RWPE2 (cell line): ENCODE measurements at regions not wholly inside any gene's neighbourhood (a gene's known extent, or its start where the extent isn't known, plus 50 kb on each side); places are given as distances from the start of the nearest gene placed in this dataset.

ENCODE experiments used
- ATAC-seq: fragments of 200-7000 bp; cut with Tn5 transposase; 3 replicates; pipeline ENCODE4 v1.9.1; 2021; ENCODE audit warnings: low read depth
- DNase-seq: peaks from one replicate; pipeline ENCODE4 v3.0.0-alpha.2; 2020; ENCODE audit warnings: low spot score
- H3K27ac ChIP-seq: fragments of 450-650 bp; 2 replicates; pipeline ENCODE4 v1.5.1; 2017; ENCODE audit warnings: mild to moderate bottlenecking; ENCODE audit not compliant: poor library complexity, severe bottlenecking
- H3K27me3 ChIP-seq: fragments of 250-450 bp; sonication (Bioruptor Pico); 2 replicates; pipeline ENCODE4 v1.5.1; 2021; ENCODE audit warnings: mild to moderate bottlenecking, moderate library complexity; ENCODE audit not compliant: insufficient read depth, poor library complexity, severe bottlenecking
- H3K36me3 ChIP-seq: fragments of 250-450 bp; sonication (Bioruptor Pico); 2 replicates; pipeline ENCODE4 v1.5.1; 2020; ENCODE audit warnings: low read depth, mild to moderate bottlenecking, moderate library complexity
- H3K4me1 ChIP-seq: fragments of 250-450 bp; sonication (Bioruptor Pico); 2 replicates; pipeline ENCODE4 v1.5.1; 2021; ENCODE audit warnings: mild to moderate bottlenecking, moderate library complexity; ENCODE audit not compliant: insufficient read depth, poor library complexity, severe bottlenecking
- H3K4me3 ChIP-seq: fragments of 250-450 bp; sonication (Bioruptor Pico); 2 replicates; pipeline ENCODE4 v1.5.1; 2021; ENCODE audit warnings: mild to moderate bottlenecking, moderate library complexity; ENCODE audit not compliant: severe bottlenecking
- H3K9me3 ChIP-seq: fragments of 250-450 bp; sonication (Bioruptor Pico); 2 replicates; pipeline ENCODE4 v1.5.1; 2021; ENCODE audit warnings: mild to moderate bottlenecking, moderate library complexity; ENCODE audit not compliant: severe bottlenecking
- TF ChIP-seq, protein P1 (sequence below): fragments of 450-650 bp; IDR thresholded peaks from one replicate; pipeline ENCODE4 v1.5.1; 2017; ENCODE audit warnings: mild to moderate bottlenecking, moderate library complexity; ENCODE audit not compliant: poor library complexity, severe bottlenecking

DNA sequence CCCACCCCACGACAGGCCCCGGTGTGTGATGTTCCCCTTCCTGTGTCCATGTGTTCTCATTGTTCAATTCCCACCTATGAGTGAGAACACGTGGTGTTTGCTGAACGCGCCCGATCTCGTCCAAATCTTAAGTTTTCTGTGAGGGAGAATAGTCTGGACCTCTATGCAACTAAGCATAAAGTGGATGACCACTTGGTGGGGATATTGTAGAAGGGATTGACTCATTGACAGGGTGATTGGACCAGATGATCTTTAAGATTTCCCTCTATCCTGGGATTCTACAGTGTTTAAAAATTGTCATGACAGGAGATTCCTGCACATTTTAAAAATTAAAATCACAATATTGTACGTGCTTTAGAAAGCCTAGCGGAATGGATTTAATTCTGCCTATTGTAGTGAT is 141.3 kb downstream of the TRMT11 start:
- no peaks in the 10 kb centered on the region for H3K9me3 ChIP-seq
- no peaks in the 10 kb centered on the region for H3K36me3 ChIP-seq
- H3K27ac ChIP-seq = no peak overlapping the region
- H3K4me3 ChIP-seq = no peak overlapping the region
- no peaks in the 10 kb centered on the region for H3K4me1 ChIP-seq
- no peaks in the 10 kb centered on the region for H3K27me3 ChIP-seq
- DNase-seq = no peak
- ATAC-seq = peak; percentile 52; the same call in 2 of the 3 replicates
- TF ChIP-seq, protein P1, sequence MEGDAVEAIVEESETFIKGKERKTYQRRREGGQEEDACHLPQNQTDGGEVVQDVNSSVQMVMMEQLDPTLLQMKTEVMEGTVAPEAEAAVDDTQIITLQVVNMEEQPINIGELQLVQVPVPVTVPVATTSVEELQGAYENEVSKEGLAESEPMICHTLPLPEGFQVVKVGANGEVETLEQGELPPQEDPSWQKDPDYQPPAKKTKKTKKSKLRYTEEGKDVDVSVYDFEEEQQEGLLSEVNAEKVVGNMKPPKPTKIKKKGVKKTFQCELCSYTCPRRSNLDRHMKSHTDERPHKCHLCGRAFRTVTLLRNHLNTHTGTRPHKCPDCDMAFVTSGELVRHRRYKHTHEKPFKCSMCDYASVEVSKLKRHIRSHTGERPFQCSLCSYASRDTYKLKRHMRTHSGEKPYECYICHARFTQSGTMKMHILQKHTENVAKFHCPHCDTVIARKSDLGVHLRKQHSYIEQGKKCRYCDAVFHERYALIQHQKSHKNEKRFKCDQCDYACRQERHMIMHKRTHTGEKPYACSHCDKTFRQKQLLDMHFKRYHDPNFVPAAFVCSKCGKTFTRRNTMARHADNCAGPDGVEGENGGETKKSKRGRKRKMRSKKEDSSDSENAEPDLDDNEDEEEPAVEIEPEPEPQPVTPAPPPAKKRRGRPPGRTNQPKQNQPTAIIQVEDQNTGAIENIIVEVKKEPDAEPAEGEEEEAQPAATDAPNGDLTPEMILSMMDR = peak; percentile 27

DNA sequence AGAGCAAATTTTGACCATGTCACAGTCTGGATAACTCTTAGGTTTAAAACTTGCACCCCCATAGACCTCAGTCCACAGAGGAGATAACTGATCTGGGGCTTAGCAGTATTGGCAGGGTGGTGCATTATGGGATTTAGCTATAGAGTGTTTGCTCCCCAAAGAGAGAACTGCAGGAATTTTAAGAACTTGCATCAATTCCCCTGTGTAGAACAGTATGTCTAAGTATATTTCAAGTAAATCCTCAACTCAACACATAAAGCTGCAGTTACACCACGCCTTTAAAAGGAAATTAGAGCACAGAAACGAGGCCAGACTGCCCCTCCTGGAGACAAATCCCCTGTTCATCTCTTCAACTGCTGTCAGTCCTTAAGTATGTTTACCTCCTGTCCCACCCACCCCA is 144.9 kb downstream of the TRMT11 start:
- TF ChIP-seq, protein P1 = no peak
- H3K27ac ChIP-seq = no peak overlapping the region
- no peak for DNase-seq
- H3K4me1 ChIP-seq = no peaks in the 10 kb centered on the region
- no peaks in the 10 kb centered on the region for H3K27me3 ChIP-seq
- H3K9me3 ChIP-seq = no peaks in the 10 kb centered on the region
- no peaks in the 10 kb centered on the region for H3K36me3 ChIP-seq
- no peak overlapping the region for H3K4me3 ChIP-seq
- no peak for ATAC-seq

DNA sequence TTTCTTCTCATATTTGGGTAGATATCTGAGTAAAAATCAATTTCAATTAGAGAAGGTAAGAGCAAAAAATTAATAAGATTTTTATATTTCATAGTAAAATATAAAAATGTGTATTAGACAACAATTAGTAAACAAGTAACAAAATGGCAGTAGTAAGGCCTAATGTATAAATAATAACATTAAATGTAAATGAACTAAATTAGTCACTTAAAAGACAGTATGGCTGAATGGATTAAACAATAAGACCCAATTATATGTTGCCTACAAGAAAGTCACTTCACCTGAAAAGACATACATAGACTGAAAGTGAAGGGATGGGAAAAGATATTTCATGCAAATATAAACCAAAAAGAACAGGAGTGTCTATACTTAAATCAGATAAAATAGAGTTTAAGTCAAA is 147.6 kb downstream of the TRMT11 start:
- H3K27ac ChIP-seq = no peak overlapping the region
- ATAC-seq (no peak), DNase-seq (no peak)
- TF ChIP-seq, protein P1 = no peak
- no peaks in the 10 kb centered on the region for H3K36me3 ChIP-seq
- H3K27me3 ChIP-seq = no peaks in the 10 kb centered on the region
- H3K9me3 ChIP-seq = no peaks in the 10 kb centered on the region
- no peak overlapping the region for H3K4me3 ChIP-seq
- H3K4me1 ChIP-seq = no peaks in the 10 kb centered on the region

DNA sequence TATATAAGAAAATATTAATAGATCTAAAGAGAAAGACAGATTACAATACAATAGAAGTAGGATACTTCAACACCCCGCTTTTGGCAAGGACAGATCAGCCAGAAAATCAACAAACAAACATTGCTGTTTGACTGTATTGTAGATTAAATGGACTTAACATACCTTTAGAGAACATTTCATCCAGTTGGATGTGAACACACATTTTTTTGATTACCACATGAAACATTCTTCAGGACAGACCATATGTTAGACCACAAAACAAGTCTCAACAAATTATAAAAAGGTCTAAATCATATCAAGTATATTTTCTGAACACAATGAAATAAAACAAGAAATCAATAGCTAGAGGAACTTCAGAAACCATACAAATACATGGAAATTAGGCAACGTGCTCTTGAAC is 148.2 kb downstream of the TRMT11 start:
- H3K4me1 ChIP-seq = no peaks in the 10 kb centered on the region
- H3K36me3 ChIP-seq = no peaks in the 10 kb centered on the region
- H3K4me3 ChIP-seq = no peak overlapping the region
- H3K27me3 ChIP-seq = no peaks in the 10 kb centered on the region
- no peak for ATAC-seq
- no peak overlapping the region for H3K27ac ChIP-seq
- no peaks in the 10 kb centered on the region for H3K9me3 ChIP-seq
- no peak for DNase-seq
- TF ChIP-seq, protein P1 = no peak

DNA sequence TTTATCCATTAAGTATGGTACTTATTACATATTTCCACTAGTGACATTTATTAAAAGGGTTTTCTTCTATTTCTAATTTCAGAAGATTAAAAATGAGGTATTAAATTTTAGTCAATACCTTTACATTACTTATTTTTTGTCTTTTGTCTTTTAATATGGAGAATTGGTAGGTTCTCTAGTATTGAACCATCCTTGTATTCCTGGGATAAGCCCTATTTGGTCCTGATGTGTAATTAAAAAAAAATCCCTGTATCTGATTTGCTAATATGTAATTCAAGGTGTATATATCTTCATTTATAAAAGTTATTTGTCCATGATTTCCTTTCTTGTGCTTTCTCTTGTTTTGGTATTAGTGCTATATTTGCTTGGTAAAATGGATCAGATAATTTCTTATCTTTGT is 153.7 kb downstream of the TRMT11 start:
- no peaks in the 10 kb centered on the region for H3K4me1 ChIP-seq
- no peaks in the 10 kb centered on the region for H3K27me3 ChIP-seq
- no peak overlapping the region for H3K27ac ChIP-seq
- H3K4me3 ChIP-seq = no peak overlapping the region
- H3K9me3 ChIP-seq = no peaks in the 10 kb centered on the region
- ATAC-seq = no peak
- TF ChIP-seq, protein P1 = no peak
- DNase-seq = no peak
- no peaks in the 10 kb centered on the region for H3K36me3 ChIP-seq
